Fibroblast of skin of left biceps (primary cell): ENCODE measurements at regions not wholly inside any gene's neighbourhood (a gene's known extent, or its start where the extent isn't known, plus 50 kb on each side); places are given as distances from the start of the nearest gene placed in this dataset.
A peak's percentile ranks its signal among the peaks of the same experiment; 100 is the strongest.
"Not testable (repeated sequence)": the region's sequence is repeated elsewhere in the genome, so short reads cannot be mapped to it uniquely, and the experiment has no call there.

ENCODE experiments used
- DNase-seq, 2 experiments: peaks; one replicate each; pipeline ENCODE4 v3.0.0-alpha.2; 2013; ENCODE audit warnings: low read depth in 2 of 2

DNA sequence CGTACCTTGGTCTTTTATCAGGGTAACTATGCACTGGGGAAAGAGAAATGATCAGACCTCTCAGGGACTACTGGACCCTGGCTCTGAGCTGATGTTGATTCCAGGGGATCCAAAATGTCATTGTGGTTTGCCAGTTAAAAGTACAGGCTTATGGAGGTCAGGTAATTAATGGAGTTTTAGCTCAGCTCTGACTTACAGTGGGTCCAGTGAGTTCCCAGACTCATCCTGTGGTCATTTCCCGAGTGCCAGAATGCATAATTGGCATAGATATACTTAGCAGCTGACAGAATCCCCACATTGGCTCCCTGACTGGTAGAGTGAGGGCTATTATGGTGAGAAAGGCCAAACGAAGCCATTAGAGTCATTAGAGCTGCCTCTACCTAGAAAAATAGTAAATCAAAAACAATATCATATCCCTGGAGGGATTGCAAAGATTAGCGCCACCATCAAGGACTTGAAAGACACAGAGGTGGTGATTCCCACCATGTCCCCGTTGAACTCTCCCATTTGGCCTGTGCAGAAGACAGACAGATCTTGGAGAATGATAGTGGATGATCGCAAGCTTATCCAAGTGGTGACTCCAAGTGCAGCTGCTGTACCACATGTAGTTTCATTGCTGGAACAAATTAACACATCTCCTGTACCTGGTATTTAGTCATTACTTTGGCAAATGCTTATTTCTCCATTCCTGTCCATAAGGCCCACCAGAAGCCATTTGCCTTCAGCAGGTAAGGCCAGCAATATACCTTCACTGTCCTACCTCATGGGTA is 152.4 kb downstream of the THBS2 start:
- no peak for DNase-seq

DNA sequence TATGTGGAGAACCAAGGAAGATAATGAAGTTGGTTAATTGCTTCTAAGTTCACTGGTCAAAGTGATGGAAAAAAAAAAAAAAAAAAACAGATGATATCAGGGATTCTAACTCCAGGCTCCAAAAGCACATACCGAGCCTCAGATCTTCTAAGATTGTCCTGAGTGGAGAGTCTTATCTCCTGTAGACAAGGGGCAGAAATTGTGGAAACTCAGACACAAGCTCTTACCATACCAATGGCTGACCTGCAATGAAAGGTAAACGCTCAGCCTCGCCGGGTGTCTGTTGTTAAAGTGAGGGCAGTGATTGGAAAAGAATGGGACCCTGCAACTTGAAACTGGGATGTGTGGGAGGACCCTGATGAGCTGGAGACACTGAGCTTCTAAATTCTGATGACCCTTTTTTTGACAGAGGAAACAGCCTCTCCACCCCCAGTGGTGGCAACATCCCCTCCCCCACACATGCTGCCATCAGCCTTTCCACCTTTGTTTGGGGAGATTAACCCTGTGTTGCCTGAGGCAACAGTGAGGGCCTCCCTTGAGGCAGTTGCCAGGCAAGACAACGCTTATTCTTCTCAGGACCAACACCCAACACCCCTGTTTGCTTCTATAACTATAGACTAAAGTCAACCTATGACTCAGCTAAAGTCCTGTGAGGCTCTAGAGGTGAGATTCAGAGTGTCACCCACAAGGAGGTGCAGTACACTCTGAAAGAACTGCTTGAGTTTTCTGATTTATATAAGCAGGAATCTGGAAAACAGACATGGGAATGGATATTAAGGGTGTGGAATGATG is 154.0 kb downstream of the THBS2 start:
- DNase-seq = no peak

DNA sequence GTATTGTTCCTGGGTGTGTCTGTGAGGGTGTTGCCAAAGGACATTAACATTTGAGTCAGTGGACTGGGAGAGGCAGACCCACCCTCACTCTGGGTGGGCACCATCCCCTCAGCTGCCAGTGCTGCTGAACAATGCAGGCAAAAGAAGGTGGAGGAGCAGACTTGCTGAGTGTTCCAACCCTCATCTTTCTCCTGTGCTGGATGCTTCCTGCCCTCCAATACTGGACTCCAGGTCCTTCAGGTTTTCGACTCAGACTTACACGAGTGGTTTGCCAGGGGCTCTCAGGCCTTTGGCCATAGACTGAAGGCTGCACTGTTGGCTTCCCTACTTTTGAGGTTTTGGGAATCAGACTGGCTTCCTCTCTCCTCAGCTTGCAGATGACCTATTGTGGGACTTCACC is 155.0 kb downstream of the THBS2 start:
- not testable (repeated sequence) for DNase-seq

DNA sequence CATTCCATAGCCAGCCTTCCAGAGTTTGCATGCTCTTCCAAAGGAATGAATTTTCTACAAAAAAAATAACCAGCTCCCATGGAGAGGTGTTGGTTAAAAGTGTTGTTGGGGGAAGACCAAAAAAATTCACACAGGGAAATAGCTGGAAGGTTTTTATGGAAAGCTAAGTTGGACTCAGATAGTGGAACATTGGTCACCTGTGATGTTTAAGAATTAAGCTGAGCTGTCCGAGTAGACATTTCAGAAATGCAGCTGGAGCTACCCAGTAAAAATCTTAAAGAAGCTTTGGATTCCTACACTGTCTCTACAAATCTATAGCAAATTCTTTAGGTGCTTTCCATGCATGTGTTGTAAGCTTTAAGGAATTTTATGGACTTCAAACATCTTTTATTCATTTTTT is 155.5 kb downstream of the THBS2 start:
- DNase-seq = no peak

DNA sequence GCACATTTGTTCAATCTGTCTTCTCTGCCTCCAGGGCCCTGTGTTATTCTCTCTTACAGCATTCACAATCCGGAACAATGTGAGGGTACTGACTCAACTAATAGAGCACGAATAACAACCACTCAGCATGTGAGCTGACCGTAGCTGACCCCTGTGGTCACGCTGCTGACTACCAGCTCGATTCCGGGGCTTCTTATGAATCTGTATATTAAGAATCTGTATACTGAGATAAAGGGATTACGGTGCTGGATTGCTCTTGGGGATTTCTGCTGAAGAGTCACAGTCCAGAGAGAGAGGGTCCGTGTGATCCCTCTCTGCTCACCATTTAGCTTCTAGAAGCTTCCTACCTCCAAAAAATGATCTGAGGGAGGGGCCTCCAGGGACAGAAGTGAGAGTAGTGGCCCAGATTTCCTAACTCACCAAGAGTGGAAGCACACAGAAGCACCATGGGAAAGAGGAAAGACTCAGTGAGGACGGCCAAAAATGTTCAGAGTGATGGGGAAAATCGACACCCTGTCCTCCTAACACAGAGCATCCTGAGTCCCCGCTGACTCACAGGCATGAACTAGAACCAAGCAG is 156.2 kb downstream of the THBS2 start:
- peak in 1 of 2 experiments; percentile 55 for DNase-seq

DNA sequence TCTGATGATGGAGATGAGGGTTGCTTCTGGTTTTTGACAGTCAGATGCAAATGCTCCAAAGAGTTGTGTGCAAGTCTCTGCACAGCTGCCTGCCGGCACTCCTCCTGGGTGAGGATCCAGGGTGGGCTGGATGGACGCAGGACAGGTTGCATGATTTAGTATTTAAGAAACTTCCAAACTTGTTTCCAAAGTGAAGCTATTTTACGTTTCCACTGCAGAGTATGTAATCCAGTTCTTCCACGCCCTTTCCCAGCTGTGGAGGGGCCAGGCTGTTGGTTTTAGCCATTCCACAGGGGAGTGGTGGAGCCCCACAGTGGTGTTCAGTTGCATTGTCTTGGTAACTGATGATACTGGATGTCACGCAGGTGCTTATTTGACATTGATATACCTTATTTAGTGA is 157.3 kb downstream of the THBS2 start:
- no peak for DNase-seq

DNA sequence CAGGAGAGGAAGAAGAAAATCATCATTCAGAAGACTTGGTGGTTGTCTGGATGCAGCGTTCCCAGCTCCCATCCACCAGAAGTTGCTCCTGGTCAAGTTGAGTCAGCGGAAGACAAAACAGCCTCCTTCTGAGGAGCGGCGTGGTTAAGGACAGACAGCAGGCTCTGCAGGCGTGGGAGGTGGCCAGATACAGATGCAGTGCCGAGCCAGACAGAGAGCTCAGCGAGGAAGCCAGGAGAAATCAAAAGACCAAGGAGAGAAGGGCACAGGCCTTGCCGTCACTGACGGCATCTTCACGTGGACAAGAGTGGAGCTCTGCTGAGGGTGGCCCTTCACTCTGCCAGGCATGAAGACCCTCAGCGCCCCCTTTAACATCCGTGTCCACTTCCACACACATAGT is 158.5 kb downstream of the THBS2 start:
- no peak for DNase-seq

DNA sequence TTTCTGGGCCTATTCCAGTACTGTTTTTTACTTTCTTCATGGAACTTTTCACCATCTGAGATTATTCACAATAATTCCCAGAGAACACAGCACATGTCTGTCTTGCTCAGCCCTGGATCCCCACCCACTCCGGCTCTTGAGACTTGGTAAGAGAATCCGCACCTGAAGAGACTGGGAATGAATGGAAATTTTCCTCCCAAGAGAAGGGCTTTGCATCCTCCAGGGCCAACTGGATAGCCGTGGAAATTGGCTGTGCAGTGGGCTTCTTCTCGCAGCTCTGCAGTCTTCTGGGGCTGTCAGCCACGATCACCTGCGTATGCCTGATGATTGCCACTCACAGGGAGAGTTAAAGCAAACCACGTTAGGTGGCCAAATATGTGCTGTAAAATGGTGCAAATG is 159.1 kb downstream of the THBS2 start:
- no peak for DNase-seq

DNA sequence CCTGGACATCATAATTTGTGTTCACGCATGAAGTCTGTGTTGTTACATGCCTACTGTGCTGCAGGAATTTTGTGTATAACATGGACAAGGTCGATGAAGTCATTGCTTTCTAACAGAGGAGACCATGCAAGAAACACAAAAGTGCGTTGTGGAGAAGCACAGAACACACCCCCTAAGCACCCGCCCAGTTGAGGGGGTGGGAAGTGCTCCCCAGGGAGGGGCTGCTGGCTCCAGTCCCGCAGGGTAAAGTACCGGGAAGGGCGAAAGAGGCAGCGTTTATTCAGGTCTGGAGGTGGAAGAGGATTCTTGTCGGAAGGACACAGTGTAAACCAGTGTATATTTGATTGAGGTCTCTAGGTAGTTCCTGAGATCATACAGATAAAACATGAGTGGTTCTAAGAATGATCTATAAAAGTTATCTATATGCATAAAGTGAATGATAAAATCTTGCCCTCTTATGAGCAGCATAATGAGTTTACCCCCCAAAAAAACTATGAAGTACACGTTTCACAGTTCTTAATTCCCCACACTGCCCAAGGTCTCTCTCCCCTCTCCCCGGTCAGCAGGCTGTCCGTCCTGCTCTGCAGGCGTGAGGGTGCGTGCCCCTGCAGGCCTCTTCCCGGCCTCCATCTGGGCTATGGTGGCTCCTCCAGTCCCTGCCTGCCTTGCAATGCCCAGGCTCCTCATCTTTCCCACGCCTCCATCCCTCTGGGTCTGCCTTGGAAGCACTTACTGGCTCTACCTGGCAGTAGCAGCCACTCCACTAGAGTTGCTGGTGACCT is 159.7 kb downstream of the THBS2 start:
- DNase-seq = no peak

DNA sequence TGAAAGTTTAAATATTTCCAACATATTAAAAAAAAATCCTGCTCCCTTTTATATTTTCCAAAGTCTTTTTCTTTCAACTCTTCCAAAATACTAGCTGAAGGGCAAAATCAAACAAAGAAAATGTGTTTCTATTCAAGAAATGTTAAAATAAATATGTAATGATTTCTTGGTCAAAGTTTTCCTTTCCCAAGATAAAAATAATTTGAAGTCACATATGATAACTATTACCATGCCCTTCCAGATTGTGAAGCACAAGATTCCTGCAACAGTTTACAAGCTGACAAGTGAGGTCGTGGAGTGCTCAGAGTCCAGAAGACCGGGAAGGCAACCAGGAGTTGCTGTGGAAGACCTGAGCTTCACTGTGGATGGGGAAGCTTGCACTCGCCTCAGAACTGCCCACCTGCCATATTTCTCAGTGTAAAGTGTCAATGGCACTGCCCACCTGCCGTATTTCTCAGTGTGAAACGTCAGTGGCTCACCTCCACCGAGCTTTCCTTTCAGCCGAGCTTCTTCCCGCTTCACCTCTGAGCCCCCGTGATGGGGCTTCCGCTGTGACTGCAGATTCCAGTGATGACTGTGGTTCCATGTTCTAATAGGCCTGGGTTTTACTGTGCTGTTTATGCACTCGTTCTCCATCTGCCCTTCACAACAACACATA is 160.5 kb downstream of the THBS2 start:
- no peak for DNase-seq

DNA sequence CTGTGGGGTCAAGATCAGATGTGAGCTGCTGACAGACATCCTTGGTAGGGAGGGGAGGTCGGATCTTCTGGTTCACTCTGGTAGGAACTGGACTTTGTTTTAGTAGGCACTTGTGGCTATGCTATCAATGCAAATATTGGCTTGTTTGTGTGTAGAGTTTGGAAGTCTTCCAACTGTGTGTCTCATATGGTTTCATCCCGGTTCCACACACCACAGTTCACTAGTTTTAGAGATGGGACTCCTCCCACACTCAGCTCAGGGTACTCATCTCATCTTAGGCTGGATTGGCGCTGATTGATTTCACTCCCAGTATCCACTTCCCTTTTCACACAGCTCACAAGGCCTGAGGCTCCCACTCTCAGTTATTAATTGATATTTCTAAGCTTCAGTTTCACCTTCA is 161.3 kb downstream of the THBS2 start:
- no peak for DNase-seq

DNA sequence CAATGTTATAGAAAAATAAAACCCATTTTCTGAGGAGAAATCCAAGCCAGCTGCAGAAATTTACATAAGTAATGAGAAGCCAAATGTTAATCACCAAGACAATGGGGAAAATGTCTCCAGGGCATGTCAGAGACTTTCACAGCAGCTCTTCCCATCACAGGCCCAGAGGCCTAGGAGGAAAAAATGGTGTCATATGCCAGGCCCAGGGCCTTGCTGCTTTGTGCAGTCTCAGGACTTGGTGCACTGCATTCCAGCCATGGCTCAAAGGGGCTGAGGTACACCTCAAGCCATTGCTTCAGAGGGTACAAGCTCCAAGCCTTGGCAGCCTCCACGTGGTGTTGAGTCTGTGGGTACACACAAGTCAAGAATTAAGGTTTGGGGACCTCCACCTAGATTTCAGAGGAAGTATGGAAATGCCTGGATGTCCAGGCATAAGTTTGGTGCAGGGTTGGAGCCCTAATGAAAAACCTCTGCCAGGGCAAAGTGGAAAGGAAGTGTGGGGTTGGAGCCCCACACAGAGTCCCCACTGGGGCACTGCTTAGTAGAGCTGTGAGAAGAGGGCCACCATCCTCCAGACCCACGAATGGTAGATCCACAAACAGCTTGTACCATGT is 163.0 kb downstream of the THBS2 start:
- DNase-seq = not testable (repeated sequence)

DNA sequence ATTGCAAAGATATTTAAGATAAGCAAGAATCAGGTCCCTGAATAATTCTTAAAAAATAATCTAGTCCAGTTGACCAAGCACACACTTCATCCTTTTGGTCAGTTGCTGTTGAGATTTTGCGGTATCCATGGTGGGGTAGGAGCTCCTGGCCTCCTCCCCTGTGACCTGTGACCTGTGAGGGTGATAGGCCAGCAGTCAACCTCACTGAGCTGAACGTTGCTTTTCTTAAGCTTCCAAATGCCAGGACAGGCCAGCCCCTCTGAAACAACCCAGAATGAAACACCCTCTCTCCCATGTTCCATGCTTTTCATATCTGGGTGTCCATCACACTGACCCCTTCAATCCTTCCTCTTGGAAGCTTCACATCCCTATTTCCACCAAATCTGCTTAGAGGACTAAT is 164.9 kb downstream of the THBS2 start:
- no peak for DNase-seq

DNA sequence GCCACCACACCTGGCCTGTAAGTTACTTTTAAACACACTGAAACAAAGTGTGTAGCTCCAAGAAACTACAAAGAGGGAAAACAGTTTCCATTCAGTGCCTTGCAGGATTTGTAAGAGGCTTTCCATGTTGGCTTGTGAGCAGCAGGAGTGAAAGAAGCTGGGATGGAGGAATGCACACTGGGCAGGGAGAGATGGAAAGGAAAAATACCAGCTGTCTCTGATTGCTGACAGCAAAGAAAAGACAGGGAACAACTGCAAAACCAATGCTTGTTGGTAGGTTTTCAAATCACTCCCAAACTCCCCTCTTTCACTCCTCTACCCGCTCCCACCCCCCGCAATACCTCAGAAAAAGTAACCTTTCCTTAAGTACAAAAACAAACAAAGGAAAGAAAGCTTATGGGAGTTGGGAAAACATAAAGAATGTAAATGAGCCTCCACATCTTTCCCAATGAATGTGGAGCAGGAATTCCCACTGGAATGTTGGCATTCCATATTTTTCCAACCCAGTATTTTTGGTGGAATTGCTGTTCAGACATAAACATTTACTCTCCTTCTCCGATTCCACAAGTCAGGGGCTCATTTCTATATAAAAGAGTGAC is 166.1 kb downstream of the THBS2 start:
- DNase-seq = no peak

DNA sequence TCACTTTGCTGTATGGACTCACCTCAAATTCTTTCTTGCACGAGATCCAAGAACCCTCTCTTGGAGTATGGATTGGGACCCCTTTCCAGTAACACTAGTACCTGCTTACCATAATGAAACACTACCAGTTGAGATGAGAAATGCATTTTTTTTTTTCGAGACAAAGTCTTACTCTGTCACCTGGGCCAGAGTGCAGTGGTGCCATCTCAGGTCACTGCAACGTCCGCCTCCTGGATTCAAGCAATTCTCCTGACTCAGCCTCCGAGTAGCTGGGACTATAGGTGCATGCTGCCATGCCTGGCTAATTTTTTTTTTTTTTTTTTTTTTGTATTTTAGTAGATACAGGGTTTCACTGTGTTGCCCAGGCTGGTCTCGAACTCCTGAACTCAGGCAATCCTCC is 167.0 kb downstream of the THBS2 start:
- not testable (repeated sequence) for DNase-seq

DNA sequence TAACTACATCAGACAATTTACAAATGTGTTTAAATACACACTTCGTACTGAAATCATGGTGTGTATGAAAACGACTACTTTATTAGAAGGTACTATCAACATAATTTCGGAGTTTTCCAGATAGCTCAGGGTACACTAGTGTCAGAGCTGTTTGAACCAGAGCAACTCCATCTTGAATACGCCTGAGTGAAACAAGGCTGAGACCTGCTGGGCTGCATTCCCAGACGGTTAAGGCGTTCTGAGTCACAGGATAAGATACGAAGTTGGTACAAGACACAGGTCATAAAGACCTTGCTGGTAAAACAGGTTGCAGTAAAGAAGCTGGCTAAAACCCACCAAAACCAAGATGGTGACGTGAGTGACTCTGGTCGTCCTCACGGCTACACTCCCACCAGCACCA is 167.6 kb downstream of the THBS2 start:
- DNase-seq = no peak

DNA sequence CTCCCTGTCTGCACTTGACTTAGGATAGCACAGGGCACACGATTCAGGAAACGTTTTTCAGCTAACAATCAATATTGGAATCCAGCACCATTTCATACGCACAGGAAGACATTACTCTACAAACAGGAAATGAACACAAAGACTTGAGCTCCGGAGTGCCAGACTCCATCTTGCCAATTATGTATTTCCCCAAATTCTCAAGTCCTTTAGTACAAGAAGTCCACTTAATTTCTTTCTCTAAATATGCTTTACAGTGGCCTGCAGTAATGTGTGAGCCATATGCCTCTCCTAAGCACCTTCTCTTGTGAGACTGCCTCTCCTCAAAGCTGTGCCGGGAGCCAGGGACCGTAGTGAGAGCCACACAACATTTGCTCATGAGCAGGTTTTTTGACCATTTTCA is 168.2 kb downstream of the THBS2 start:
- DNase-seq = no peak

DNA sequence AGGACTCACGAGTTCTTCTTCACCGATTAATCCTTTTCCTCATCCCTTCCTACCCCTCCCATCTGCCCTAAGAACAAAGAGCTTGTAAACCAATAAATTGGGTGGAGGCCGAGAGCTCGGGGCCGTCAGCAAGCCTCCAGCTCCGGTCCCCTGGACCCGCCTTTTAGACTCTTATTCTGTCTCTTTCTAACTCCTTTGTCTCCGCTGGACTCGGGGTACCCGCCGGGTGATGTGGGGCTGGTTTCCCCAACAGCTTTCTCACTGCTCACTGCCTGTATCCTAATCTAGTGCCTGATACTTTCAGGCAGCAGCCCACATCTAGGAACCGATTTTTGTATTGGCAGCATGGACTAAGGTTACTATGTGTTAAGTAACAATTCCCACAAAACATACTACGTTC is 169.1 kb downstream of the THBS2 start:
- not testable (repeated sequence) for DNase-seq

DNA sequence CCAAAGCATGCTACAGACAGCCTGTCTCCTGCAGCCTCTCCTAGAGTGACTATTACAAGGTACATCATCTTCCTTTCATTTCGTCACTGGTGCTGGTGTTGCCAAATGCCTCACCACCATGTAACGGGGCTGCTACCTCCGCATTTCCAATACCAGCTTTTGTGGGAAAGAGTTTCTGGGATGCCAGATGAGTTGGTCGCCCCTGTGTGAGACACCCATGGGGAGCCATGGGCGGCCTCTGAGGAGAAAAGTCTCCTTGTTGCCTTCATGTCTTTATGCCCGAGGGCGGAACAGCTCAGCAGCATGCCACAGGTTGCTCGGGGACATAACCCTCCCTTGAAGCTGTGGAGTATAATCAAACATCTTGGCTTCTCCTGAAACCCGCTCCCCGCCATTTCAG is 169.6 kb downstream of the THBS2 start:
- no peak for DNase-seq

DNA sequence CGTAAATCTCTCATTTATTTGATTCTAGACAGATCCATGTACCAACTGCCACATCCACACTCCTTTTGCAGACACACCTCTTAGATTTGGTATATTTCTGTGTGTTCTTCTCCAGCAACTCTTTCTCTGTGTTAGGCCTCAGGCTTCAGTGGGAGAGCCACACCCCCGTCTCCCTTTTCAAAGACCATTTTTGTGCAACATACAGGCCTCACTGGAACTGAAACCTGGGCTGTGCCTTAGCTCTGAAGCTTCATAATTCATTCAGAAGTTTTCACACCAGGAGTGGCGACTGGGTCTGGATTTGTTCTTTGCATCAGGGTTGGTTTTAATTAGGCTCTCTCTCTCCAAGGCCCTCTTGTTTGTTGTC is 170.2 kb downstream of the THBS2 start:
- no peak for DNase-seq
